ENCODE measurements at regions not wholly inside any gene's neighbourhood (a gene's known extent, or its start where the extent isn't known, plus 50 kb on each side); places are given as distances from the start of the nearest gene placed in this dataset.
"Not testable (repeated sequence)": the region's sequence is repeated elsewhere in the genome, so short reads cannot be mapped to it uniquely, and the experiment has no call there.

DNA sequence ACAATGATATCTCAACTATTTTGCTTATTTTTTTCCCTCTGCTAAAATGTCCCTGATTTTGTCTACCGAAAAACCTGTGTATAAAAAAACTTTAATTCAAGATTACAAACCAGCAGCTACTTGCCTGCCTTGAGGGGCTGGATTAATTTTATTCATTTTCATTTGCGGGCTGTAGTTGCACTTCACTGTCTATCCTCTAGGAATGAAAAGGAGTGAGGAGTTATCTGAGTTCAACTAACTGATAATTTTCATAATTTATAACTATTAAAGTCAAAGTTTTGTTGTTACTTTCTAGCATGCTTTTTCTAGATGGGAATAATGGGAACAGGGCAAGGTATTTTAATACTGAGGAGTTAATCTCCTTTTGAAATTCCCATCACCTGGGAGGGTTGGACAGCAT lies 50.3 kb upstream of the AGTPBP1 start:
- DNase-seq (ENCODE audit: low read depth): not testable (repeated sequence)

DNA sequence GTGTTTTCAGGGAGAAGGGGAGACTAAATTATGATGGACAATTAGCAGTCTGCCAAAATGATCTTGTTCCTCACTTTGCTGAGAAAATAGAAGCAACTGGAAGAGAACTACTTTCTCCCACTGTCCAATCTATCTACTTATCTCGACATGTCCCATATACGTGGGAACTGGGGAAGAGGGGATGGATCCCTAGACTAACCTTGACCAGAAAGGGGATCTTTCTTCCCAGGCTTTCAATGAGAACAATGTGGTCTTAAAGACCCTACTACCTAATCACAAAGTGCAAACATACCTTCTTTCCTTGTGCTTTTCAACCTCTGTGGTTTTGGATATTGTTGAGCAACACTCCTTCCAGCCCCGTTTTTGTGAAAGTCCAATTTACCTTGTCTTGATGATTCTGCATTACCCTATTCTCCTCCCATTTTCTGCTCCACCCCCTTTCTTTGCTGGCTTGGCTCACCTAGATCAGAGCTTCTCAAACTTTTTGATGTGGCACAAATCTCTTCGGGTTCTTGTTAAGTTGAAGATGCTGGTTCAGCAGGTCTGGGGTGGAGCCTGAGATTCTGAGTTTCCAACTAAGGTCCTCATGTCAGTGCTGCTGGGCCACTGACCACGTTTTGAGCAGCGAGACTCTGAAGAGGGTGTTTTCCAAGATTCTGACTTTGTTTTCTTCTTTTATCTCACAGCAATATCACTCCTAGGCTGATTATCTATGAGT lies 61.4 kb upstream of the AGTPBP1 start:
- DNase-seq (ENCODE audit: low read depth): not testable (repeated sequence)

DNA sequence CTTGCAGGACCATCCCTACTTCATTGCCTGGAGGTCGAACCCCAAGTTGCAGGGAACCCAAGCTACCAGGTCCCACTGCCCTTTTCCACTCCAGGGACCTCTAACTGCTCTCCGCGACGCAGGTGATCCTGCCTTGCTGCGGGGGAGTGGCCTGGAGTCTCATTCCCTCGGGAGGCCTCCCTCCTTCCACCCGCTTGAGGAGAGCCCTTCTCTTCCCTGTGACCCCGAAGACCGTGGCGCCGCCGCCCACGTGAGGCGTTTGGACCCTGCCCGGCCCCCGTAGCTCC lies 63.0 kb upstream of the AGTPBP1 start:
- not testable (repeated sequence) for DNase-seq (ENCODE audit: low read depth)

DNA sequence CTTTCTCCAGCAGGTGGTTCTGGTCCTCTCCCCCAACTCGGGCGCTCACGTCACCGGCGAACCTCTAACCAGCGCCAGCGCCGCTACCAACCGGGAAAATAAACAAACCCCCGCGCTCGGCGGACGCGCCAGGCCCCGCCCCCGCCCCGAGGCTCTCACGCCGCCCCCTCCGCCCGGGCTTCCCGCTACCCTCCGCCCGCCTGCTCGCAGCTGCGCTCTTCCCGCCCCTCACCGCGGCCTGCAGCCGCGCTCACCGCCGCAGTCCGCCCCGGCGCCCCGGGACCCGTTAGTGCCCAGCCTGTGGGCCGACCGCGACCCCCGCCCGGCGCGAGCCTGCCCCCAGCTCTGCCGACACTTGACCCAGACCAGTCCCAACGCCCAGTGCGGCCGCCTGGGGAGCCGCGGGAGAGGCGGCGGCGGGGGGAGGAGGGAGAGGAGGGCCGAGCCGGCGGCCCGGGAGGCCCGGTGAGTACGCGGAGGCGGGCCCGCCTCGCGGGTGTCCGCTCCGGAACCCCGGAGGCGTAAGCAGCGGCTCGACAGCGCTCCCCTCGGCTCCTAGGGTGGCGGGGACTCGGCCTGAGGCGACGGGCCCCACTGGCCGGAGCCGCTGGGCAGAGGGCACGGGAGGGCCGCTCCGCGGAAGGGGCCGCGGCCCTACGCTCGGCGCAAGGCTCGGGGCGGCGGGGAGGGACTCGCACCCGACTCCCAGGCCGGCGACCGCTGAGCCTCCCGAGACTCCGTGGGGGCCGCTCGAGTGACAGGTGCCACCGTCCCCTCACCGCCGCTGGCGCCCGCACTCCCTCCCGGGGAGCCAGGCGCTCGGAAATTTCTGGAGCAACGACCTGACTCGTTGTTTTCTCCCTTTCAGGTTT lies 63.6 kb upstream of the AGTPBP1 start:
- peak; percentile 57 for DNase-seq (ENCODE audit: low read depth)

DNA sequence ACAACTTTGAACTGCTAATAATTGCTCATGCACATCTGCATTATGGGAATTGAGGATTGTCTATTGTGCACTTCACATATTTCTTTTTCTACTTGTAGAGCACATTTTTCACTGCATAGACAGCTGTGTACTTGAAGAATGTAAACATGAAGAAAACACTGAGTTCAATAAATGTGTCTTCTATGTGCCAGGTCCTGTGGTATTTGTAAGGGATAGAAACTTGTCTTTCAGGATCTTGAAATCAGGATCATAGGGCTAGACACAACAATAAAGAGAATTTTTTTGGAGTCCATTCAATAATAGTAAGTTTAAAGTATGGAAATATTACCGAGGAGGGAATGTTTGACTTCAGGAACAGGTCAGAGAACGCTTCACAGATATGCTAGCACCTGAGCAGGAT lies 66.6 kb upstream of the AGTPBP1 start:
- not testable (repeated sequence) for DNase-seq (ENCODE audit: low read depth)

DNA sequence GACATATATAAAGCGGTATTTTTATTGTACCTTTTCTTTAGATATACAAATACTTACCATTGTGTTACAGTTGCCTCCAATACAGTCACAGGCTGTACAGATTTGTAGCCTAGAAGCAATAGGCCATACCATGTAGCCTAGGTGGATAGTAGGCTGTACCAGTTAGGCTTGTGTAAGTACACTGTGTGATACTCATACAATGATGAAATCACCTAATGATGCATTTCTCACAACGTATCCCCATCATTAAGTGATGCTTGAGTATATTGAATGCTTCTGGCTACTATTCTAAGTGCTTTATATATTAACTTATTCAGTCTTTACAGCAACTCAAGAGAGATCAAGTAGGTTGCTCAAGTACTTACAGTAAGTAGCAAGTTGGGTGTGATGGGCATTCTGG lies 71.6 kb upstream of the AGTPBP1 start:
- not testable (repeated sequence) for DNase-seq (ENCODE audit: low read depth)

DNA sequence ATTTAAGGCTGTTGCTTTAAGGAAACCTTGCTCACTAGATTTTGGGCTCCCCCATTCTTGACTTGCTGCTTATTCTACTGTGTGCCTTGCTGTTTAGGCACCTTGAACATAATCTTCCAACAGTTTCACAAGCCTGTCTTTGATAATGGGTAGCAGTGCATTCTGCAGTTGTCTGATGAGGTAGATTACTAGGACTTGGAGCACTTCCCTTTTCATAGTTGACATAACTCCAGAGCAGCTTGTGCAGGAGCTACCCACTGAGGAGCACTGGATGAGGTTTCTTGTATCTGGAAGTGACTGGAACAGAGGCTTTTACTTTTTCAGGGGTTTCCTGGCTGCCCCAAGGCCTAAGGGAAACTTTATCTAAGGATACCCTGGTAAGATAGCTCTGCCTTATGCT lies 73.0 kb upstream of the AGTPBP1 start:
- DNase-seq (ENCODE audit: low read depth): not testable (repeated sequence)

DNA sequence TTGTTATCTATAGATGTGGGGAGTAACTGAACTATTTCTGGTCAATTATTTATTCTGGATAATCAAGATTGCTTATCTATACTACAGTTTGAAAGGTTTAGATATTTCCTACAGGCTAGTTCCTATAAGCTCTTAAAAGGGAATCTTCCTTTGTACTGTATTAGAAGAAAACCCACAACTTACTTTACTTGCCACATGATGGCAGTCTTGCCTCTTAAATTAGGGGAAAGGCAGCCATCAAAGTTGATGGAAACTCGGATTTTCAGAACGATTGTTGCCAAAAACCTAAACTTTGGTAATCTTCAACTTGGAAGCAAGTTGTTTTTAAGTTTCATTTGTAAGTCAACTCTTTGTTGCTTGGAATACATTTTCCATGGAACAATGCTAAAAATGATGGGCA lies 77.2 kb upstream of the AGTPBP1 start:
- DNase-seq (ENCODE audit: low read depth): not testable (repeated sequence)

DNA sequence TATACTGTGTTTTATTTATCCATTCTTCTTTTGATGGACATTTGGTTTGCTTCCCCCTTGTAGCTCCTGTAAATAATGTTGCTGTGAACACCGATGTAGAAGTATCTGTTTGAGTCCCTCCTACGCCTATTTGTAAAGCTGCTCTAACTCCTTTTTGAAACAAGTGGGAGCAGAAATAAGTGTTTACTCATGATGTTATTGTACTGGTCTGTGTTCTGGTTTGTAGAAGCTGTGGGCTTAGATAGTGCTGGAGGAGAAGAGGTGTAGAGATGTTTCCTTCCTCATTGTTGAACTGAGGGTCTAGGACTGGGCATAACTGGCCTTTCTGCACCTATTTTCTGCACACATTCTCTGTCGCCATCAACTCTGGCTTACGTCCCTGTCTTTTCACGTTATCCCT lies 78.8 kb upstream of the AGTPBP1 start:
- DNase-seq (ENCODE audit: low read depth): not testable (repeated sequence)

DNA sequence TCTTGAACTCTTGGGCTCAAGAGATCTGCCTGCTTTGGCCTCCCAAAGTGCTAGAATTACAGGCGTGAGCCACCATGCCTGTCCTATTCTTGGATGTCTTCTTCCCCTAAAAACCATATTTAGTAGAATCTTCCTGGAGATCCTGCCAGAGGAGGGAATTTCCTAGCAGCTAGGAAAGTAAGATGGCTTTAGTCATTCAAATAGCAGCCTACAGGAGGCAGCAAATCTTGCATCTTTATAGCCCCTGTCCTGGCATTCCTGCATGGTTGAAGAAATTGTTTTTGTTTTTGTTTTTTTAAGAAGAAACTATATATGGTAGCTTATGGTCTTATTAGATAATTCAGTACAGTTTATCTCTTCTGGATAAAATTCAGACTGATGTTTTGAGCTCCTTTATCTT lies 83.2 kb upstream of the AGTPBP1 start:
- not testable (repeated sequence) for DNase-seq (ENCODE audit: low read depth)

DNA sequence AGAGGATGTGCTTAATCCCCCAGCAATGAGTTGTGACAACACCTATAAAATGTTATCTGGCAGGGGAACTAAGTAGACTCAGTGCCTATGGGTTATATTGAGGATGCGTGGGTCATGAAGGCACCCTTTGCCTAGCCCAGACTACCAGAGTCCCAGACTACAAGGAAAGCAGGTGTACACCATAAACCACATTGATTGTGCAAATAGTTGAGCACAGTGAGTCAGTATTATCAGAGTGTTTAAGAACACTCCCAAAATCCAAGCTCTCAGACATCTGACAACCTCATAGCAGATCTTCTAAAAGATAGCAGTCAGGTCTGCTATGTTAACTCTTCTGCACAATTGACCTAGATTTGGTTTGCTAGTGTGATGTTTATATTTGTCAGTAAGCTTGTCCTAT lies 92.8 kb upstream of the AGTPBP1 start:
- not testable (repeated sequence) for DNase-seq (ENCODE audit: low read depth)

DNA sequence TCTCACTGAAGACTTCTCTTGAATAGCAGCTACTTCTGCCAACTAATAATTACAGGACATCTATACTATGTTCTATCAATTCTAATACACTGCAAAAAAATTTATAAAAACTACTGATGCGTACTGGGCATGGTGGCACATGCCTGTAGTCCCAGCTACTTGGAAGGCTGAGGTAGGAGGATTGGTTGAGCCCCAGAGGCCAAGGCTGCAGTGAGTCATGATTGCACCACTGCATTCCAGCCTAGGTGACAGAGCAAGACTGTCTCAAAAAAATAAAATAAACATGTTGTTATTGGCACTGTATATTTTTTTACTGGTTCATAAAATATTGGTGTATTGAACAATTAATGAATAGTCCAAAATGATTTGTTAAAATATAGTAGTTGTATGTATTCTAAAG lies 97.0 kb upstream of the NAA35 start:
- not testable (repeated sequence) for DNase-seq (ENCODE audit: low read depth)

DNA sequence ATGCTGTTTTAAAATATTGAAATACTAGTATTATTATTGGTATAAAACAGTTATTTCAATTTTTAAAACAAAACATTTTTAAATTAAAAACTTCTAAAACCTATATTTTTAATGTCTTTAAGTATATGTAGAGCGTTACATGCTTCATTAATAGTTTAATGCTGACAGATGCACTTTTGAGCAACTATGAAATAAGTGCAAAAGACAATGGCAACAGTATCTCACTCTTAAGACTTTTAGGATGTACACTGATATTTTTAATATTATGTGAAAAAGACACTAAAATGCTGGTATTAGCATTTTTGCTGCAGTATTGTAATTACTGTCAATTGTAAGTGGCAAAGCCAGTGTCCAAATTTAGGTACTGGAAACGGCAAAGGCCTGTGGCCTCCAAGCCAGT lies 93.2 kb upstream of the NAA35 start:
- DNase-seq (ENCODE audit: low read depth): not testable (repeated sequence)

DNA sequence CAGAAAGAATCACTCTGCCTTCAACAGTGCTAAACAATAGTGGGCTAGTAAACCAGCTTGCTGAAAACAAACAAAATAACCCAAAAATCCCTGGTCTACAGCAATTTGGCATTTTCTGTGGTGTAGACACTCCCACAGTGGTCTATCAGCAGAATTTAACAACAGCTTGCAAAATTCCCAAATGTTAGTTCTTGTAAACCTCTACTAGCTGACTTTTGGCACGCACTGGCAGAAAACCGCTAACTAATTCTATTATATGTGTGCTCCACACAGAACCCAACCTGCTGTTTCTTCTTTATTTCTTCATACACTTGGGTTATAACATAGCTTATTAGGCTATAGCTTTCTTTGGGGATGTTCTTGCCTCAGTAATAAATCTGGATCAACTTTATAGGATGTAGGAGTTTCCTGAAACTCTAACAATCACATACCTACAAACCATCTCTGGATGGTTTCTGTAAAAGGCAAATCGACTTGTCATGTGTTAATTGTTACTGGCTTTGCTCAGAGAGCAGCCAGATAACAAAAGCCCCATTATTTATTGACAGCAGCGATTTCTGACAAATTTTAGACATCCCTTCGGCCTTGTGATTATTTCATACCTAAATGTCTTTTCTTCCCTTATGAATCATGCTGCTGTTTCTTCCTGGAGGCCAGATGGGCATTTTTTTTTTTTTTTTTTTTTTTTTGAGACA lies 82.7 kb upstream of the NAA35 start:
- DNase-seq (ENCODE audit: low read depth): no peak

DNA sequence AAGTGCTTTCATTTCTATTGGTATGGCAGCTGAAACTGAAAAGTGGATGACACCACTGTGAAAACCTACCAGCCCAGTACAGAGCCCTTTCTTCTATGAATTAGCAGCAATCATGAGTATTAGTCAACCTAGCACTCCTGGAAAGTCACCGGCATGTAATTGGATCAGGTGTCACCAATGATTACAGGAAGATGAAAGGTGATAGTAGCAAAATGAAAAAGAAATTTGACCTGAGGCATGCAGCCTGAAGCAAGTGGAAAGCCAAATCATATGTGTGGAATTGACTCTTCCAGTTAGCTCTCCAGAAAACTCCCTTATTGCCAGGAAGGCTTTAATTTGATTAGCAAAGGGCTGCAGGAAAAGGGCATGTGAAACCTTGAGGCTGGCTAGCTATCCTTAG lies 81.2 kb upstream of the NAA35 start:
- no peak for DNase-seq (ENCODE audit: low read depth)

DNA sequence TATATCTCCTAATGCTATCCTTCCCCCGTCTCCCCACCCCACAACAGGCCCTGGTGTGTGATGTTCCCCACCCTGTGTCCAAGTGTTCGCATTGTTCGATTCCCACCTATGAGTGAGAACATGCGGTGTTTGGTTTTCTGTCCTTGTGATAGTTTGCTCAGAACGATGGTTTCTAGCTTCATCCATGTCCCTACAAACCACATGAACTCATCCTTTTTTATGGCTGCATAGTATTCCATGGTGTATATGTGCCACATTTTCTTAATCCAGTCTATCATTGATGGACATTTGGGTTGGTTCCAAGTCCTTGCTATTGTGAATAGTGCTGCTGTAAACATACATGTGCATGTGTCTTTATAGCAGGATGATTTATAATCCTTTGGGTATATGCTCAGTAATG lies 79.1 kb upstream of the NAA35 start:
- DNase-seq (ENCODE audit: low read depth): not testable (repeated sequence)

DNA sequence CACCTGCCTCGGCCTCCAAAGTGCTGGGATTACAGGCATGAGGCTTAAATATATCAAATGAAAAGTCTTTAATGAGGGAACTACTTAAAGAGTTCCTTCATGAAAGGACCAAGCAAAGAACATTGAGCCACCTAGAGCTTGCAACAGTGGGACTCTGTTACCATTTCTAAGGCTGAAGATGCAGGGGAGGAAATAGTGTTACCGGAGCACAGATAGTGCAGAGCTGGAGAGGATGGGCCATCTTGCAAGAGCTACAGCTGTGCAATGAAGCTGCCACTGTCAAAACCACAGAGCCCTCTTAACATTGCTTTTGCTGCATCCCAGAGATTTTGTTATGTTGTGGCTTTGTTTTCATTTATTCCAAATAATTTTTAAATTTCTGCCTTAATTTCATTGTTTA lies 77.1 kb upstream of the NAA35 start:
- no peak for DNase-seq (ENCODE audit: low read depth)

DNA sequence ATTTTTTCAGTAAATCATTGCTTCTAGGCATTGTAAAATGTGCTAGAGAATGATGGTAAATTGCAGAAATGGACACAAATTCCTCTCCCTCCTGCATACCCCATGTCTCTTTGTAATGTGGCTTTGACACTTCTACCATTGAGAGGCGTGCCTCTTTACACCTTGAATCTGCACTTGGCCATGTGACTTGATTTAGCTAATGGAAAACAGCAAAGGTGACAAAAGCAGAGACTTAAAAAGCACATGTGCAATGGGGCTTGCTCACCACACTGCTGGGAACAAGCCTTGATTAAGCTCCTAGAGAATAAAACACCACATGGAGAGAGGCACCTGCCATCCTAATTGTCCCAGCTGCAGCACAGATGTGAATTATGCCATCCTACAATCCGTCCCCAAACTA lies 69.9 kb upstream of the NAA35 start:
- no peak for DNase-seq (ENCODE audit: low read depth)

DNA sequence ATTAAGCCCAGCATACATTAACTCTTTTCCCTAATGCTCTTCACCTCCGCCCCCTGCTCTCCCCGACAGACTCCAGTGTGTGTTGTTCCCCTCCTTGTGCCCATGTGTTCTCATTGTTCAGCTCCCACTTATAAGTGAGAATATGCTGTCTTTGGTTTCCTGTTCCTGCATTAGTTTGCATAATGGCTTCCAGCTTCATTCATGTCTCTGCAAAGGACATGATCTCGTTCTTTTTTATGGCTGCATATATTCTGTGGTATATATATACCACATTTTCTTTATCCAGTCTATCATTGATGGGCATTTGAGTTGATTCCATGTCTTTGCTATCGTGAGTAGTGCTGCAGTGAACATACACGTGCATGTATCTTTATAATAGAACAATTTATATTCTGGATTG lies 69.3 kb upstream of the NAA35 start:
- not testable (repeated sequence) for DNase-seq (ENCODE audit: low read depth)

DNA sequence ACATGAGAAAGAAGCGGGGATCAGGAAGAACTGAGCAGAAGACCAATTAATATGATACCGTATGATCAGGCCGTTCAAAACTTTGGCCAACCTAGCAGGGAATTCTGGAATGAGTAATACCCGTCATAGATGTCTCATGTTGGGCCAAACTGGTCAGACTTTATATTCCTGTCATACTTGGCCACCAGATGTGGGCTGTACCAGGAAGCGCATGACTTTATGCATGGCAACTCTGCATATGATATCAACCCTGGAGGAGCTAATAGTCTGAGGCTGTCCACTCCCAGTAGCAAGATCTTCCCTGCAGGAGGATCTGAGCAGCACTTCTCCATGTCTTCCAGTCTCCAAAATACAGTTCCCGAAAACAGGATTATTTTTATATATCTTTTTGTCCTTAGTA lies 68.5 kb upstream of the NAA35 start:
- DNase-seq (ENCODE audit: low read depth): no peak

DNA sequence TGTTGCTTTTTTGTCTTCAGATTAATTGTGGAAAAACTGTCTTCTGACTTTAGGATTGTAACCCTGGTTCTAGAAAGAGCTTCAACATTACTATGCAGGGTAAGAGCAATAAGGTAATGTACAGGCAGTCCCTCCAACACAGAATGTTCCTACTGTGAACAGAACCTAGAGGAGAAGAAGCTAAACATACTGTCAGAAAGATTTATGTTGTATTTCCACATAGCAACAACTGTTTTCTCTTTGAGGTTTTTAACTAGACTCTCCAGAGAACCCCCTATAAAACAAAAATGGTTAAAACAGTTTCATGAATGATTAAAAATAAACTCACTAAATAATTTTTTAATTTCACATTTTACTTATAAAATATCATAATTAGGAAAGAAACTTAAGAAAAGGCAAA lies 64.3 kb upstream of the NAA35 start:
- no peak for DNase-seq (ENCODE audit: low read depth)

DNA sequence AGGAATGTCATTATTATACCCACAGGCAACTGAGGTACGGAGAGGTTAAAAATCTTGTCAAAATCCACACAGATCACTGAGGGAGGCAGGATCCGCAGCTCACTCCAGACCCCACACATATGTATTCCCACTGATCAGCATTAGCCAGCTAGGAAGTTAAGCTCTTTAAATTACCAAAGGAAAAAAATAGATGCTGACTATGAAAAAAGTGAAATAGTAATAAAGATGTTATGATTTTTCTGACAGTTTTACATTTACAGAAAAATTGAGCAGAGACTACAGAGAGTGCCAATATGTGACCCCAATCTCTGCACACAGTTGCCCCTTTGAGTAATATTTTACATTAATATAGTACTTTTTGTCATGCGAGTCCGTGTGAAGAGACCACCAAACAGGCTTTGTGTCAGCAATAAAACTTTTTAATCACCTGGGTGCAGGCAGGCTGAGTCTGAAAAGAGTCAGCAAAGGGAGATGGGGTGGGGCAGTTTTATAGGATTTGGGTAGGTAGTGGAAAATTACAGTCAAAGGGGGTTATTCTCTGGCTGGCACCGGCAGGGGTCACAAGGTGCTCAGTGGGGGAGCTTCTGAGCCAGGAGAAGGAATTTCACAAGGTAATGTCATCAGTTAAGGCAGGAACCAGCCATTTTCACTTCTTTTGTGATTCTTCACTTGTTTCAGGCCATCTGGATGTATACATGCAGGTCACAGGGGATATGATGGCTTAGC lies 61.9 kb upstream of the NAA35 start:
- DNase-seq (ENCODE audit: low read depth): not testable (repeated sequence)
